K562 (cell line): ENCODE measurements at regions not wholly inside any gene's neighbourhood (a gene's known extent, or its start where the extent isn't known, plus 50 kb on each side); places are given as distances from the start of the nearest gene placed in this dataset.

Experiments used
- ZNF3 ChIP-seq: fragments of 250-450 bp; sonication (Bioruptor Pico); IDR thresholded peaks from 2 replicates; pipeline ENCODE4 v1.5.0; 2021; ENCODE audit warnings: mild to moderate bottlenecking, moderate library complexity
- TF ChIP-seq, protein P1 (sequence below): sonication (generic); formaldehyde crosslinking; IDR thresholded peaks from 2 replicates; pipeline ENCODE4 v1.5.0; 2020; ENCODE audit warnings: missing genetic modification reagents
- TF ChIP-seq, protein P2 (sequence below): fragments of 450-650 bp; IDR thresholded peaks from 2 replicates; pipeline ENCODE4 v1.6.1; 2014; ENCODE audit warnings: low read depth, mild to moderate bottlenecking, moderate library complexity, borderline replicate concordance
- TF ChIP-seq, protein P3 (sequence below), 3 experiments: IDR thresholded peaks in 2 of 3; conservative IDR thresholded peaks in 1 of 3; 2 replicates each; pipeline ENCODE4 v1.5.1; 2011 to 2012; ENCODE audit warnings: low read length in 3 of 3, mild to moderate bottlenecking in 3 of 3, control low read depth in 2 of 3, improper control_type of control experiment in 1 of 3, inconsistent platforms in 1 of 3, low read depth in 1 of 3, mixed read lengths in 1 of 3, moderate library complexity in 1 of 3; ENCODE audit not compliant: insufficient read depth in 2 of 3

DNA sequence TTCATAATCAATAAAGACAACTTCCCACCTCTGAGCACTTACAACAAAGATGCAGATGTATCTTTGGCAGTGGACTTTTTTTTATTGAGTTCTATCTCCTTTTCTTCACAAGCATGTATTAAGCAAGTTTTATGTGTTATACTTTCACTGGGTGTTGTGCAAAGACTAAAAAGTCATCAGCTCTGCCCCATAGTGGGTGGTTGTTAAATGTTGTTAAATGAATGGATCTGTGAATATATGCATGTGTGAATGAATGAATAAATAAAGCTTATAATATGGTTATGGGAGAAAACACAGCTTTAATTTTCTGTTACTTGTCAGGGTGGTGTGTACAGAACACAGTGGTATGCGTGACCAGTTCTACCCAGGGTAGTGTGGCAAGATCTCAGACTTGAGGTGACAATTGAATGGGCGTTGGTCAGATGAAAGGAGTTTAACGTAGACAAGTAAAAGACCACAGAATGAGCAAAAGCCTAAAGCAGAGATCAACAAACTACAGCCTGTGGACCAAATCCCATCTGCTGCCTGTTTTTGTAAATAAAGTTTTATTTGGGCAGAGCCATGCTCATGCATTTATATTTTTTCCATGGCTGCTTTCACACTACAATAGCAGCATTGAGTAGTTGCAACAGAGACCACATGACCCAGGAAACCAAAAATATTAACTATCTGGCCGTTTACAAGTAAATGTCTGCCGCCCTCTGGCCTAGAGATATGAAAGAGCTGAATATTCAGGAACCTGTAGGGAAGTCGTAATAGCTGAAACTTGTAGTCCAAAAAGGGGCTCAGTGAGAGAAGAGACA lies 207.4 kb upstream of the EEA1 start (continued):
- TF ChIP-seq, protein P1, sequence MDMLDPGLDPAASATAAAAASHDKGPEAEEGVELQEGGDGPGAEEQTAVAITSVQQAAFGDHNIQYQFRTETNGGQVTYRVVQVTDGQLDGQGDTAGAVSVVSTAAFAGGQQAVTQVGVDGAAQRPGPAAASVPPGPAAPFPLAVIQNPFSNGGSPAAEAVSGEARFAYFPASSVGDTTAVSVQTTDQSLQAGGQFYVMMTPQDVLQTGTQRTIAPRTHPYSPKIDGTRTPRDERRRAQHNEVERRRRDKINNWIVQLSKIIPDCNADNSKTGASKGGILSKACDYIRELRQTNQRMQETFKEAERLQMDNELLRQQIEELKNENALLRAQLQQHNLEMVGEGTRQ (CRISPR knock-in tag) = 0 out of 2 replicates have a peak, but pooled peaks have one; percentile 9
- TF ChIP-seq ZNF3 = no peak
- TF ChIP-seq, protein P2, sequence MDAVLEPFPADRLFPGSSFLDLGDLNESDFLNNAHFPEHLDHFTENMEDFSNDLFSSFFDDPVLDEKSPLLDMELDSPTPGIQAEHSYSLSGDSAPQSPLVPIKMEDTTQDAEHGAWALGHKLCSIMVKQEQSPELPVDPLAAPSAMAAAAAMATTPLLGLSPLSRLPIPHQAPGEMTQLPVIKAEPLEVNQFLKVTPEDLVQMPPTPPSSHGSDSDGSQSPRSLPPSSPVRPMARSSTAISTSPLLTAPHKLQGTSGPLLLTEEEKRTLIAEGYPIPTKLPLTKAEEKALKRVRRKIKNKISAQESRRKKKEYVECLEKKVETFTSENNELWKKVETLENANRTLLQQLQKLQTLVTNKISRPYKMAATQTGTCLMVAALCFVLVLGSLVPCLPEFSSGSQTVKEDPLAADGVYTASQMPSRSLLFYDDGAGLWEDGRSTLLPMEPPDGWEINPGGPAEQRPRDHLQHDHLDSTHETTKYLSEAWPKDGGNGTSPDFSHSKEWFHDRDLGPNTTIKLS = no peak
- TF ChIP-seq, protein P3, sequence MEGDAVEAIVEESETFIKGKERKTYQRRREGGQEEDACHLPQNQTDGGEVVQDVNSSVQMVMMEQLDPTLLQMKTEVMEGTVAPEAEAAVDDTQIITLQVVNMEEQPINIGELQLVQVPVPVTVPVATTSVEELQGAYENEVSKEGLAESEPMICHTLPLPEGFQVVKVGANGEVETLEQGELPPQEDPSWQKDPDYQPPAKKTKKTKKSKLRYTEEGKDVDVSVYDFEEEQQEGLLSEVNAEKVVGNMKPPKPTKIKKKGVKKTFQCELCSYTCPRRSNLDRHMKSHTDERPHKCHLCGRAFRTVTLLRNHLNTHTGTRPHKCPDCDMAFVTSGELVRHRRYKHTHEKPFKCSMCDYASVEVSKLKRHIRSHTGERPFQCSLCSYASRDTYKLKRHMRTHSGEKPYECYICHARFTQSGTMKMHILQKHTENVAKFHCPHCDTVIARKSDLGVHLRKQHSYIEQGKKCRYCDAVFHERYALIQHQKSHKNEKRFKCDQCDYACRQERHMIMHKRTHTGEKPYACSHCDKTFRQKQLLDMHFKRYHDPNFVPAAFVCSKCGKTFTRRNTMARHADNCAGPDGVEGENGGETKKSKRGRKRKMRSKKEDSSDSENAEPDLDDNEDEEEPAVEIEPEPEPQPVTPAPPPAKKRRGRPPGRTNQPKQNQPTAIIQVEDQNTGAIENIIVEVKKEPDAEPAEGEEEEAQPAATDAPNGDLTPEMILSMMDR (IDR thresholded peaks at IDR 0.05 in 2 of 3, conservative IDR thresholded peaks at IDR 0.05 in 1 of 3; ENCODE audit: insufficient read depth in 2 of 3, low read depth in 1 of 3, low read length in 3 of 3) = peak in 1 of 3 experiments; percentile 10; a peak in 1 of 6 replicates
- TF ChIP-seq, all 486 proteins: peak for 6
